NAMALWA (cell line): ENCODE measurements at regions not wholly inside any gene's neighbourhood (a gene's known extent, or its start where the extent isn't known, plus 50 kb on each side); places are given as distances from the start of the nearest gene placed in this dataset.

ENCODE experiments used
- DNase-seq: peaks from one replicate; pipeline ENCODE4 v3.0.0-alpha.2; 2015; ENCODE audit warnings: low spot score

GRCh38 chr20:16220826-16221225 is 352.4 kb downstream of the KIF16B start:
- no peak for DNase-seq

GRCh38 chr20:16219182-16219581 is 354.1 kb downstream of the KIF16B start:
- no peak for DNase-seq

GRCh38 chr20:16216914-16217230 is 356.4 kb downstream of the KIF16B start:
- no peak for DNase-seq

GRCh38 chr20:16216227-16216913 is 356.9 kb downstream of the KIF16B start:
- DNase-seq: no peak

- DNase-seq: no peak
These were observed 358.2 kb downstream of the KIF16B start for GRCh38 chr20:16215041-16215440.

GRCh38 chr20:16212790-16213189 is 360.5 kb downstream of the KIF16B start:
- no peak for DNase-seq

- DNase-seq: no peak
These were observed 363.3 kb downstream of the KIF16B start for GRCh38 chr20:16209951-16210361.

- DNase-seq: no peak
These were observed 363.9 kb downstream of the KIF16B start for GRCh38 chr20:16209357-16209756.

- no peak for DNase-seq
These were observed 364.8 kb downstream of the KIF16B start for GRCh38 chr20:16208443-16208842.

GRCh38 chr20:16206817-16207216 is 366.4 kb downstream of the KIF16B start:
- no peak for DNase-seq

GRCh38 chr20:16205507-16205906 is 367.7 kb downstream of the KIF16B start:
- no peak for DNase-seq

GRCh38 chr20:16203096-16203495 is 370.2 kb downstream of the KIF16B start:
- no peak for DNase-seq

GRCh38 chr20:16201191-16201590 is 372.1 kb downstream of the KIF16B start:
- peak; percentile 18 for DNase-seq

GRCh38 chr20:16197696-16198095 is 375.6 kb downstream of the KIF16B start:
- DNase-seq: no peak

- DNase-seq: no peak
These were observed 377.6 kb downstream of the KIF16B start for GRCh38 chr20:16195671-16196070.

GRCh38 chr20:16194617-16195360 is 378.5 kb downstream of the KIF16B start:
- DNase-seq: no peak

GRCh38 chr20:16191496-16191895 is 381.8 kb downstream of the KIF16B start:
- no peak for DNase-seq

- DNase-seq: no peak
These were observed 383.9 kb downstream of the KIF16B start for GRCh38 chr20:16189371-16189770.

- DNase-seq: no peak
These were observed 385.2 kb downstream of the KIF16B start for GRCh38 chr20:16187956-16188616.

- no peak for DNase-seq
These were observed 393.3 kb downstream of the KIF16B start for GRCh38 chr20:16179919-16180318.

GRCh38 chr20:16179371-16179770 is 393.9 kb downstream of the KIF16B start:
- no peak for DNase-seq

- DNase-seq: no peak
These were observed 394.6 kb downstream of the KIF16B start for GRCh38 chr20:16178546-16179135.
